ENCODE measurements at regions not wholly inside any gene's neighbourhood (a gene's known extent, or its start where the extent isn't known, plus 50 kb on each side); places are given as distances from the start of the nearest gene placed in this dataset.

- Histone ChIP-seq H3K4me3 (ENCODE audit: low read length) (no peak overlapping the region), H3K27me3 (replicated peaks; ENCODE audit: control insufficient read depth, insufficient read depth, low read length) (no peaks in the 10 kb centered on the region), H3K9me3 (ENCODE audit: control insufficient read depth, low read length) (peaks cover 3% of the 10 kb centered on the region), H3K36me3 (ENCODE audit: control insufficient read depth, insufficient read depth, low read length, severe bottlenecking) (no peaks in the 10 kb centered on the region), H3K9ac (ENCODE audit: low read length) (no peak overlapping the region), H3K4me1 (ENCODE audit: control insufficient read depth, insufficient read depth, low read length) (no peaks in the 10 kb centered on the region)
- DNase-seq (ENCODE audit: low read depth) = no peak
These were observed 62.7 kb downstream of the NPTX2 start for GRCh38 chr7:98679741-98680140.

GRCh38 chr7:98681511-98681910, 64.4 kb downstream of the NPTX2 start:
- H3K27me3 ChIP-seq (replicated peaks; ENCODE audit: control insufficient read depth, insufficient read depth, low read length) = no peaks in the 10 kb centered on the region
- no peak overlapping the region for H3K9ac ChIP-seq (ENCODE audit: low read length)
- no peaks in the 10 kb centered on the region for H3K36me3 ChIP-seq (ENCODE audit: control insufficient read depth, insufficient read depth, low read length, severe bottlenecking)
- H3K9me3 ChIP-seq (ENCODE audit: control insufficient read depth, low read length) = peaks cover 5% of the 10 kb centered on the region
- H3K4me1 ChIP-seq (ENCODE audit: control insufficient read depth, insufficient read depth, low read length) = no peaks in the 10 kb centered on the region
- no peak overlapping the region for H3K4me3 ChIP-seq (ENCODE audit: low read length)
- DNase-seq (ENCODE audit: low read depth) = no peak

- no peak overlapping the region for H3K9ac ChIP-seq (ENCODE audit: low read length)
- DNase-seq (ENCODE audit: low read depth) = no peak
- no peaks in the 10 kb centered on the region for H3K36me3 ChIP-seq (ENCODE audit: control insufficient read depth, insufficient read depth, low read length, severe bottlenecking)
- H3K4me1 ChIP-seq (ENCODE audit: control insufficient read depth, insufficient read depth, low read length) = no peaks in the 10 kb centered on the region
- H3K9me3 ChIP-seq (ENCODE audit: control insufficient read depth, low read length) = peaks cover 5% of the 10 kb centered on the region
- H3K4me3 ChIP-seq (ENCODE audit: low read length) = no peak overlapping the region
- no peaks in the 10 kb centered on the region for H3K27me3 ChIP-seq (replicated peaks; ENCODE audit: control insufficient read depth, insufficient read depth, low read length)
These were observed 64.9 kb downstream of the NPTX2 start for GRCh38 chr7:98681951-98682350.

GRCh38 chr7:98683514-98683913, 66.4 kb downstream of the NPTX2 start:
- Histone ChIP-seq H3K27me3 (replicated peaks; ENCODE audit: control insufficient read depth, insufficient read depth, low read length) (no peaks in the 10 kb centered on the region), H3K9ac (ENCODE audit: low read length) (no peak overlapping the region), H3K4me1 (ENCODE audit: control insufficient read depth, insufficient read depth, low read length) (no peaks in the 10 kb centered on the region), H3K36me3 (ENCODE audit: control insufficient read depth, insufficient read depth, low read length, severe bottlenecking) (no peaks in the 10 kb centered on the region), H3K9me3 (ENCODE audit: control insufficient read depth, low read length) (peaks cover 2% of the 10 kb centered on the region), H3K4me3 (ENCODE audit: low read length) (no peak overlapping the region)
- DNase-seq (ENCODE audit: low read depth) = no peak

GRCh38 chr7:98685541-98685940, 68.5 kb downstream of the NPTX2 start:
- no peak overlapping the region for H3K4me3 ChIP-seq (ENCODE audit: low read length)
- no peak for DNase-seq (ENCODE audit: low read depth)
- no peaks in the 10 kb centered on the region for H3K27me3 ChIP-seq (replicated peaks; ENCODE audit: control insufficient read depth, insufficient read depth, low read length)
- no peaks in the 10 kb centered on the region for H3K4me1 ChIP-seq (ENCODE audit: control insufficient read depth, insufficient read depth, low read length)
- no peaks in the 10 kb centered on the region for H3K36me3 ChIP-seq (ENCODE audit: control insufficient read depth, insufficient read depth, low read length, severe bottlenecking)
- peaks cover 8% of the 10 kb centered on the region for H3K9me3 ChIP-seq (ENCODE audit: control insufficient read depth, low read length)
- no peak overlapping the region for H3K9ac ChIP-seq (ENCODE audit: low read length)

GRCh38 chr7:98686466-98687080, 69.5 kb downstream of the NPTX2 start:
- Histone ChIP-seq H3K4me1 (ENCODE audit: control insufficient read depth, insufficient read depth, low read length) (no peaks in the 10 kb centered on the region), H3K9ac (ENCODE audit: low read length) (no peak overlapping the region), H3K27me3 (replicated peaks; ENCODE audit: control insufficient read depth, insufficient read depth, low read length) (no peaks in the 10 kb centered on the region), H3K9me3 (ENCODE audit: control insufficient read depth, low read length) (peaks cover 8% of the 10 kb centered on the region), H3K4me3 (ENCODE audit: low read length) (no peak overlapping the region), H3K36me3 (ENCODE audit: control insufficient read depth, insufficient read depth, low read length, severe bottlenecking) (no peaks in the 10 kb centered on the region)
- no peak for DNase-seq (ENCODE audit: low read depth)

- H3K4me1 ChIP-seq (ENCODE audit: control insufficient read depth, insufficient read depth, low read length) = no peaks in the 10 kb centered on the region
- H3K9ac ChIP-seq (ENCODE audit: low read length) = no peak overlapping the region
- no peaks in the 10 kb centered on the region for H3K27me3 ChIP-seq (replicated peaks; ENCODE audit: control insufficient read depth, insufficient read depth, low read length)
- H3K4me3 ChIP-seq (ENCODE audit: low read length) = no peak overlapping the region
- H3K9me3 ChIP-seq (ENCODE audit: control insufficient read depth, low read length) = peaks cover 8% of the 10 kb centered on the region
- H3K36me3 ChIP-seq (ENCODE audit: control insufficient read depth, insufficient read depth, low read length, severe bottlenecking) = no peaks in the 10 kb centered on the region
- no peak for DNase-seq (ENCODE audit: low read depth)
These were observed 70.1 kb downstream of the NPTX2 start for GRCh38 chr7:98687111-98687751.

- Histone ChIP-seq H3K4me3 (ENCODE audit: low read length) (no peak overlapping the region), H3K36me3 (ENCODE audit: control insufficient read depth, insufficient read depth, low read length, severe bottlenecking) (no peaks in the 10 kb centered on the region), H3K4me1 (ENCODE audit: control insufficient read depth, insufficient read depth, low read length) (no peaks in the 10 kb centered on the region), H3K9ac (ENCODE audit: low read length) (no peak overlapping the region), H3K9me3 (ENCODE audit: control insufficient read depth, low read length) (peaks cover 21% of the 10 kb centered on the region), H3K27me3 (replicated peaks; ENCODE audit: control insufficient read depth, insufficient read depth, low read length) (no peaks in the 10 kb centered on the region)
- no peak for DNase-seq (ENCODE audit: low read depth)
These were observed 74.5 kb downstream of the NPTX2 start for GRCh38 chr7:98691619-98692018.

GRCh38 chr7:98697083-98697482, 80.0 kb downstream of the NPTX2 start:
- Histone ChIP-seq H3K4me3 (ENCODE audit: low read length) (no peak overlapping the region), H3K9ac (ENCODE audit: low read length) (no peak overlapping the region), H3K27me3 (replicated peaks; ENCODE audit: control insufficient read depth, insufficient read depth, low read length) (no peaks in the 10 kb centered on the region), H3K9me3 (ENCODE audit: control insufficient read depth, low read length) (peaks cover 22% of the 10 kb centered on the region), H3K36me3 (ENCODE audit: control insufficient read depth, insufficient read depth, low read length, severe bottlenecking) (no peaks in the 10 kb centered on the region), H3K4me1 (ENCODE audit: control insufficient read depth, insufficient read depth, low read length) (no peaks in the 10 kb centered on the region)
- no peak for DNase-seq (ENCODE audit: low read depth)

- no peak overlapping the region for H3K9ac ChIP-seq (ENCODE audit: low read length)
- peaks cover 22% of the 10 kb centered on the region for H3K9me3 ChIP-seq (ENCODE audit: control insufficient read depth, low read length)
- H3K4me1 ChIP-seq (ENCODE audit: control insufficient read depth, insufficient read depth, low read length) = no peaks in the 10 kb centered on the region
- no peaks in the 10 kb centered on the region for H3K27me3 ChIP-seq (replicated peaks; ENCODE audit: control insufficient read depth, insufficient read depth, low read length)
- H3K4me3 ChIP-seq (ENCODE audit: low read length) = no peak overlapping the region
- no peak for DNase-seq (ENCODE audit: low read depth)
- H3K36me3 ChIP-seq (ENCODE audit: control insufficient read depth, insufficient read depth, low read length, severe bottlenecking) = no peaks in the 10 kb centered on the region
These were observed 80.6 kb downstream of the NPTX2 start for GRCh38 chr7:98697485-98698240.

- Histone ChIP-seq H3K9me3 (ENCODE audit: control insufficient read depth, low read length) (peaks cover 13% of the 10 kb centered on the region), H3K4me3 (ENCODE audit: low read length) (no peak overlapping the region), H3K4me1 (ENCODE audit: control insufficient read depth, insufficient read depth, low read length) (no peaks in the 10 kb centered on the region), H3K9ac (ENCODE audit: low read length) (no peak overlapping the region), H3K27me3 (replicated peaks; ENCODE audit: control insufficient read depth, insufficient read depth, low read length) (no peaks in the 10 kb centered on the region), H3K36me3 (ENCODE audit: control insufficient read depth, insufficient read depth, low read length, severe bottlenecking) (no peaks in the 10 kb centered on the region)
- DNase-seq (ENCODE audit: low read depth) = no peak
These were observed 81.9 kb downstream of the NPTX2 start for GRCh38 chr7:98698976-98699375.

Measured in adipocyte (in vitro differentiated cells).